Ramos (cell line): ENCODE measurements at regions not wholly inside any gene's neighbourhood (a gene's known extent, or its start where the extent isn't known, plus 50 kb on each side); places are given as distances from the start of the nearest gene placed in this dataset.

Source experiments
- in situ Hi-C: fragments of 300-500 bp; cut with MboI; formaldehyde crosslinking; loops from one replicate; pipeline ENCODE4 v1.14.3; 2022; ENCODE audit warnings: low sequenced_read_pairs; ENCODE audit not compliant: unreplicated experiment

DNA sequence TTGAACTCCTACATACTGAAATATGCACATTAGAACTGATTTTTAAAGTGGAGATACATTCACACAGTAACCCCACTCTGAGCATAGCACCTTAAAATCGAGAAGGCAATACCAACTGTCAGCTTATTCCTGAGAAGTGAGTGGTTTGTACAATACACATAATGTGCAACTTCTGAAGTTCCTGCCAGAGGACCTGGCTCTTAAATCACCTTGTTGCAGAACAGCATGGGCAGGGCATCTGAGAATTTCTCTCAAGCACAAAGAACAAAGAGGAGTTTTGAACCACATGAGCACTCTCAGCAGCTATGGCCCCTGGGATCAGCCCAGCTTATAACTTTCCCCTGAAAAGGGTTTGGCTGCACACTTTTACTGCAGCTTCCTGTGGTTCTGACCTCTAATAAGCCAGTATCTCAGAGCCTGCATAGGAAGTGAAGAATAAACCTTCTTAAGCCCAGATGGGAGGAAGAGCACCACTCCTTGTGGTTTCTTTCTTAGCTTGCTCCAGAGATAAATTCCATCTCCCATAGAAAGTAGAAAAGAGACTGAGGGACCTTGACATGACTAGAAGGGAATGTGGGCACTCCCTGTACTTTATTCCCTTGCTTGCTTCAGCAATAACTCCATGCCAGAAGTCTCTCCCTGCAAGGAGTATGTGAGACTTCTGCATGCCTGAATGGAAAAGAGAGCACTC is 862.3 kb downstream of the SUCLG1 start:
- in situ Hi-C loops, result no loop called here

DNA sequence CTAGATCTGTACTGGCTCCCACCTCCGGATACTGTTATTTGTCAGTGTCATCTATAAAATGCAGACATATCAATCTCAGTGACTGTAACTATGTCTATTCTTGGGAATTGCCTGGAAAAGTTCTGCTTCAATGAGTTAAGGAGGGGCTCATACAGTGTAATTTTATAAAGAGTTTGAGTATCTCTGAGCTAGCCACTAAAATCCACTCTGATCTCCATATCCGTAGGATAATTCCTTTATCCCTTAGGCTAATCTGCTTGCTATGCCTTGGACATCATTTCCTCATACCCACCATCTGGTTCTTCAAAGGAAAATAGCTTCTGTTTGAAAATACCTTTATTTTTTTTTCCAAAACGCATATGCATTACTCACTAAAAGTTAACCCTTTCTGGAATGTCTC is 863.2 kb downstream of the SUCLG1 start:
- in situ Hi-C loops, result no loop called here

DNA sequence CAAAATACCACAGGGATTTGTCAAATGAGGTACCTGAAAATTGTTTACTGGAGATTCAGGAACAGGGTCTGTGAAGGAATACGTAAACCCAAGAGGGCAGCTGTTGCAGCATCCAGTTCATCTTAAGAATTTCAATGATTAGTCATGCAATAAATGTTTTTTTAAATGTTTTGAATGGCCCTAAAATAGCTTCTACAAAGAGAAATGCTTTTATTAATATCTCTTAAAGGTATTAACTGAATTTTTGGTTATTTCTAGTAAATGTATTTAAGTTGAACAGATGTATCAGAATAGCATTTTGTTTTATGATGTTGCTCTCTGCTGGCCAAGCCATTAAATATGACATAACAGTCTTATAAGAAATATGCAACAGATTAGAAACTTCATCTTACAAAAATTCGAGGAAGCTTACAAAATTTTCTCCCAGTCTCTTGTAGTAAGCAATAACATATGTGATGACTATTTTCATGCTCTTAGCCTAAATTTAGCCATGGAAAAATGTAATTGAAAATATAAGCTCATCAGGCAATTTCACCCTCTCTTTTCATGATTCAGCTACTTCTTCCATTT is 863.9 kb downstream of the SUCLG1 start:
- in situ Hi-C loops, result no loop called here

DNA sequence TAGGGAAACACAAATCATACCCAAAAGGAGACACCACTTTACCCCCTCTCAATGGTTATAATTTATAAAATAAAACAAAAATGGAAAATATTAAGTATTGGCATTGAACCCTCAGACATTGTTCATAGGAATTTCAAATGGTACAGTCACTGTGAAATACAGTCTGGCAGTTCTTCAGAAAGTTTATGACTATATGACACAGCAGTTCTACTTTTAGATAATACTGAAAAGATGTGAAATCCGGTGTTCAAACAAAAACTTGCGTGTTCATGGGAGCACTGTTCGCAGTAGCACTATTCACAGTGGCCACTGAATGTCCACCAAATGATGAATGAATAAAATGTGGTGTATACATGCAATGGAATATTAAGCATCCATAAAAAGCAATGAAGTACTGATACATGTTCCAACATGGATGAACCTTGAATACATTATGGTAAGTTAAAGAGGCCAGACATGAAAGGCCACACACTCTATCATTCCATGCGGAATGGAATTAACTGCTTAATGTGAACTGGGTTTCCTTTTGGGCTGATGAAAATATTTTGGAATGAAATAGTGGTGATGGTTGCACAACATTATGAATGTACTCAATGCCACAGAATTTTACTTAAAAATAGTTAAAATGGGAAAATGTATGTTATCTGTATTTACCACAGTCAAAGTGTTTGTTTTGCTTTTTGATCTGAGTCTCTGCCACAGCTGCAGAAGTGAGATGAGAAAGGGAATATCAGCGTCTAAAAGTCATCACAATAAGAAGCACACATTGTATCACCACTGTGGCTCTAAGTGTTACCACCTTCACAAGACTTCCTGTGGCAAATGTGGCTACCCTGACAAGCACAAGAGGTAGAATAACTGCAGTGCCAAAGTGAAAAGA is 864.6 kb downstream of the SUCLG1 start:
- in situ Hi-C loops, result no loop called here

DNA sequence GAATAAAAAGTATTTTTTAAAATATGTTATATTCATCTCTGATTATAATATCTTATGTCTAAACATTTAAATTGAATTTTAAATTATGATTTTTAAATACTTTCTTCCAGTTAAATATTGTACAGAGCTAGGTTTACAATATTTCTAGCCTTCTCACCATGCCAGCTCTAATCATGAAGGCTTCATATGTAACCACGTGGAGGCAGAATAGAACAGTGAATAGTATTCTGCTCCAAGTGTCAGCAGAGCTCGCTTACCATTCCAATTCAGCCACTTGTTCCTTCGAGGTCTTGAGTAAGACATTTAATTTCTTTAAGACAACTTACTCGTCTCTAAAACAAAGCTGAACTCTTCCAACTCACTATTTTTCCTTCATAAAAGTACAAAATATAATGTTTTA is 871.8 kb downstream of the SUCLG1 start:
- in situ Hi-C loops, result no loop called here

DNA sequence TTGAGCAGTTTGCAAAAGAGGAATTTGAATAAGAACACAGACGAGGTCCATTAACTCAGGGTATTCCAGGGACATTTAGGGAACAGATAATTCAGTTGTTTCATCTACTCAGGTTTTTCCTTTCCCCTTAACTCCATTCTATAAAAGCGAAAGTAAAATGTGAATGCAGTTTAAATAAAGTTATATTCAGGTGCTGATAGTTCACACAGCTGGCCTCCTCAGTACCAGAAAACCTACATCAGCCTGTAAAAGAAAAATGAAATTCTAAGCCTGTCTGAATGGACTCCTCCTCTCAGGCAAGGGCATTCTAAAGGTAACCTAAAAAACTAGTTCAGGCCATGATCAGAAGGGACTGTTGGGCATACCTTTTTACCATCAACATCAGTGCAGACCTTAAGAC is 873.8 kb downstream of the SUCLG1 start:
- in situ Hi-C loops, result no loop called here

DNA sequence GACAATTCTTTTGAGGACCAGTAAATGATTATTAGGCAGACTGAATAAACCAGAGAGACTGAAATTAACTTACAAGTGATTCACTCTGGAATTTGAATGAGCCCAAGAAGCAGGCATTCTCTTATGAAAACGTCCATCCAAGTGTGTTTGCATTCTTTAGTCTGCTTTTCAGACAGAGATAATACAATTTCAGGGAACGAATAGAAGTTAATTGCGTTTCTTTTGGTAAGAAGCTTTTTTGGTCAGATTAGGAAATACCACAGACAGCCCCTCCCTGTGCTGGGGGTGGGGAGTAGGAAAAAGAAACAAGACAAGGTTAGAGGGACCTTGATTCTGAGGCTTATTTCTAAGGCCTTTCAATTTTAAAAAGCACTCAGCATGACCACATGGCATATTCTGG is 874.4 kb downstream of the SUCLG1 start:
- in situ Hi-C loops, result no loop called here

DNA sequence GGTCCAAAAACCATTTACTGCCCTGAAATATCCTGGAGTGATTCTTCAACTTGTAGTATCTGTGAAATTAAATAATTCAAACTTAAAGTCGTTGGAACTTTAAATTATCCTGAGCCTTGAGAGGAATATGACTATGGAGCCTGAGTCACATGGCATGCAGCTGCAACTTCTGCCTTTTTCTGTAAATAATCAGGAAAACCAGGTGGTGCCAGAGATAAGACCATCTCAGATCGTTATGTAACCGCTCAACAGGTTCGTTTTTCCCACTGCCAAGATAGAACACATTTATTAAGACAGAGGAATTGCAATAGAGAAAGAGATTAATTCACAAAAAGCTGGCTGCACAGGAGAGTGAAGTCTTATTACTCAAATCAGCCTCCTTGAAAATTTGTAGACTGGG is 876.5 kb downstream of the SUCLG1 start:
- in situ Hi-C loops, result no loop called here

DNA sequence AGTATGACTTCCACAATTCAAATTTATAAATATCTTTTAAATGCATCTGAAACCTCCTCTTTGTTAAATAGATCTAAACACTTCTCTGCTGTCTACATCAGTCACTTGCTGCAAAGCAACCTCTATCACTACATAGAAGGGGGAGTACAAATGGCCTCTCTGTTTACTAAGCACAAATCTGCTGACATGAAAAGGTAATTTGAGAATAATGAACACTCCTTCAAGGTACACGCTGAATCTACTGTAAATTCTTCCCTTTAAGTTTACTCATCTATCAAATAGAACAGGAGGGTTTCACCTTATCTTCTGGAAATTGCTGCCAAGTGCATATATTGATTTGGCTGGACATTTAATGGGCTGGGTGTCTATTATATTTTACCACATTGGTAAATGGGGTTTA is 879.6 kb downstream of the SUCLG1 start:
- in situ Hi-C loops, result no loop called here

DNA sequence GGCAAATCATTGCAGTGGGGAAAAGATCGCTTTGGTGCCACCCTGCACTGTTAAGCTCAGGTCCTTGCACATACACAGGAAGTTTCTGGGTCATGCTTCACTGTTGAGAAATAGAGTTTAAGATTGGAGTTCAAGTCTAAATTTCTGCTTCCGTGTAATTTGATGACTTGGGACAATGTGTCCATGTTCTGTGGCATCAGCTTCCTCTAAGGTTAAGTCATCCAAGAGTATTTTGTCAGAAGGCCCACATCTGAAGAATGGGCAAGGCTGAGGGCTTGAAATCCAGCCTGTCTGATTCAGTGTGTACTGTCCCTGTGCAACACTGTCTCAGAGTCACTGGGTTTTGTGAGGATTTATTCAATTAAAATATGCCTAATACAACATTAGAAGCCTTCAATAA is 880.7 kb downstream of the SUCLG1 start:
- in situ Hi-C loops, result no loop called here

DNA sequence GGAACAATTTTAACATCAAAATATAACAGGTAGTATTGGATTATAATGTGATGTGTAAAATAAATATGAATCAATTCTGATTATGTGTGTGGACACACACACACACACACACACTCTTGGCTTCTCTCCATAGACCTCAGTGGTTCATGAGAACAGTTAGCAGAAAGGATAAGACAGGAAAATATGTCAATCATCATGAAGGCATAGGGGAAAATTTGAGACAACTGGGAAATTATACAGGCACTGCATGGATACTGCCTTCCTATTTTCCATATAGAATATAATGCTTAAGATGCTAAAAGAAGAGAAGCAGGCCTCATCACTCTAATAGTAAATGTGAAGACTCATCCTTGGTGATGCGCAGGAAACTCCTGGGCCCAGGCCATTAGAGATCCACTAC is 884.5 kb downstream of the SUCLG1 start:
- in situ Hi-C loops, result no loop called here

DNA sequence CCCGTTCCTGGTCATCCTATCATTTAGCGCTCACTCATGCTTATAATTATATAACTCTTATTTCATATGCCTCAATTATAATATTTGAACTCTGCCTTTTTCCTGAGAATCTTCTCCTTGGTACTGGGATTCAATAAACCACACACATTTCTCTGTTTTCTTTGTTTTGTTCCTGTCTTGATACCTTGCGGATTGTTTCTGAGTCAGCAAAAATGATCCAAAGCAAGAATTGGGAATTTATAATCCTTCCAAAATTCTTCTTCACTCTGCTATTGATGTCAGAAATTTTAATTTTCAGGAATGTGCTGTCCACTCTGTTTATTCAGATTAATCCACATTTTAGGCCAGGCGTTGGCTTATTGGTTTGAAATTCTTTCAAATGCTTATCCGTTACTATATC is 886.0 kb downstream of the SUCLG1 start:
- in situ Hi-C loops, result no loop called here

DNA sequence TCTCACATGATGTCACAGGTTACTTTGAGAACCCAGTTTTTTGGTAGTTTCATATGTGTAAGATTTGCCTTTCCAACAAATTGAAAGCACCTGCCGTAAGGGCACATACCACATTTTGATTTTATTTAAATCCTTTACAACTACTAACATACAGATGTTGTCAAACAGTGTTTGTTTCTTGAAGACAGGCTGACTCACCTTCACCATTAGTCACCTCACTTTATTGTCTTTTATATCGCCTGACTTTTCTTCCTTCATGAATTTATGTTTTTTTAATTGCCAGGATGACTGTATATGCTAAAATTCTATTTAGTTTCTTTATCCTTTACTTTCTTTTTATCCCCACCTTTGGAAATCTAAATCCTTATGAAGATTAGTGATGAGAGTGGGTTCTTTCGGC is 886.7 kb downstream of the SUCLG1 start:
- in situ Hi-C loops, result no loop called here

DNA sequence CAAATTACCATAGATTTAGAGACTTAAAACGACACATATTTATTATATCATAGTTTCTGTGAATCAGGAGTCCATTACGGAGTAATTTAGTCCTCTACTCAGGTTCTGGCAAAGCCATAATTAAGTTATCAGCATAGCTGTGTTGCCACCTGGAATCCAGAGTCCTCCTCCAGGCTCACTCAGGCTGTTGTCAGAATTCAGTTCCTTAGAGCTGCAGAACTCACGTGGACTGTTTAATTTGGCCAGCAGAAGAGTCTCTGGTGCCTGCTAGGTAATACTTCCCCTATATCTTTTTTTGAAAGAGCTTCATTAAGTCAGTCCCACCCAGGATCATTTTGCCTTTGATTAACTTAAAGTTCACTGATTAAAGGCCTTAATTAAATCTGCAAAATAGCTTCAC is 891.5 kb downstream of the SUCLG1 start:
- in situ Hi-C loops, result no loop called here

DNA sequence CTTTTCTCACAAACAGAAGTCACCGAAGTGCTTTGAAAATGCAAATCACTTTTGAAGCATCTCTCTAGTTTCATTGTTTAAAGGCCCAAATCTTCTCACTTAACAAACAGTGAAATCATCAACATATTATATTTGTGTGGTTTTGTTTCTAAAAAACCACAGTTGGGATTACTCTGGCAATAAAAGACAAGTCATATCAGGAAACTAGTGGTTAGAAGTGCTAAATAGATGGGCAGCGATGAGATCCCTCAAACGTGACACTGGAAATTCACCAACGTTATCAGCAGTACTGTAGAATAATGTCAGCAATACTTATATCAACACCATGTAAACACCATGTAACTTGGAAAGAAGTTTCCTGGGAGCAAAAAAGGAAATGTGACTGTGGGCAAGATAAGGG is 893.5 kb downstream of the SUCLG1 start:
- in situ Hi-C loops, result no loop called here

DNA sequence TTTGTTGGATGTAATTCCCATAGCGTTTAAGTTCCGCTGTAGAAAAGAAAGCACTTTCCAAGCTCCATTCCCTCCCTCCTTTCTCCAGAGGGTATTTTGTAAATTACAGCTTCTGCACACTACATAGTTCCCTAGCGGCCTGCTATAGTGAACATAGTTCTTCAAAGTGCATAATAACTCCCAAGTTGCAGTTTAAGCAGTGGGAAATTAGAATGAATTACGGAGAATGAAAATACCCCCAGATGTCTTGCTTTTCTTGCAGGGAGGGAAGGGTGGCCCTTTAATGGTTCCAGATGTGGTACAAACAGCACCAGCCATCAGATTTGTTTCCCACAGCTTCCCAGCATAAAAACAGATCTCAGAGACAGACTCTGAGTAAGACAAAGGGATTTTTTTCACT is 893.9 kb downstream of the SUCLG1 start:
- in situ Hi-C loops, result no loop called here

DNA sequence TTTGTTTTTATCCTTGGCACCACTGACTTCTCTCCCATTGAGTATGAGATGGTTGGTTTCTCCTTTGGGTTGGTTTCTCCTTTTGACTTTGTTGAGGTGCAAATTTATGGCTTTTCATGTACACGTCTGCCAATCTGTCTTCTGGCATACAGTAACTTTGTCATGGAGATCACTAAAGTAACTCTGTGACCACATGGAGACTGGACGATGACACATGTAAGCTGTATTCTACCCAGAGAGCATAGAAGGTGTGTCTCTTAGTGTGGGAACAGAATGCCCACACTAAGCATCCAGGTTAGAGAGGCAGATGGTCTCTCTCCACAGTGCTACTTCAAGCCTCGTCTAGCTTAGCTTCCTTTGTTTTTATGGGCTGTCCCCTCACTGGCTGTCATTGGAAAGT is 897.5 kb downstream of the SUCLG1 start:
- in situ Hi-C loops, result no loop called here

DNA sequence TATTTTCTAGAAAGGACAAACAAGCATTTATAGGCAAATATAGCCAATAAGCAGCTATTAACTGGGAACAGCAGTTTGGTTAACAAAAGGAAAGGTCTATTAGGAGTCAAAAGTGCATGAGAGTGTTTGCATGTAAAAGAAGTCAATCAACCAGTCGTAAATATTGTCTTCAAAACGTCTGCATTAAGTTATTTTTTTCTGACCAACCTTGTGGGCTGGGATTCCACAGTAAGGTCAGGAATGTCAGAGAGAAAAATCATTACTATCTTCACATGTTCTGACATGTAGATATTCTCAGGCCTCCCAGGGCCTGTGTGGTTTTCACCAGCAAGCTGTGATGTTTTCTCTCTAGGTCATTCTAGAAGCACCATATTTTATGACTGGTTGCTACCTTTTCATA is 922.5 kb downstream of the SUCLG1 start:
- in situ Hi-C loops, result no loop called here

DNA sequence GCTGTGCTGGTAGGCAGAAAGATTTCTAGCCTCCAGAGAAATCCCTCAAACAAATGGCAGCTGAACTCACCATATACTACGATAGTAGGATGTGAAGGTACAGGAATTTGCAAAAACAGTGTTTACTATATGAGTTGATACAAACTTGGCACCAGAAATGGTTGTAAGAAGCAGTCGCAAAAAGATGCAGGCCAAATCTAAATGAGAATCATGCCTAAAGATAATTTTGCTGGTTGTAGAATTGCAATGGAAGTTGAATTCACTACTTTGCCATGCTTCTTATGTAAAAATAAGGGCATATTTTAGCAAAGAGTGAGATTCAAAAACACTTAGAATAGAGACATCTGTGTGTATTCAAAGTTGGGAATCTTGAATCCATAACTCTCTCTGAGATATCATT is 924.7 kb downstream of the SUCLG1 start:
- in situ Hi-C loops, result no loop called here

DNA sequence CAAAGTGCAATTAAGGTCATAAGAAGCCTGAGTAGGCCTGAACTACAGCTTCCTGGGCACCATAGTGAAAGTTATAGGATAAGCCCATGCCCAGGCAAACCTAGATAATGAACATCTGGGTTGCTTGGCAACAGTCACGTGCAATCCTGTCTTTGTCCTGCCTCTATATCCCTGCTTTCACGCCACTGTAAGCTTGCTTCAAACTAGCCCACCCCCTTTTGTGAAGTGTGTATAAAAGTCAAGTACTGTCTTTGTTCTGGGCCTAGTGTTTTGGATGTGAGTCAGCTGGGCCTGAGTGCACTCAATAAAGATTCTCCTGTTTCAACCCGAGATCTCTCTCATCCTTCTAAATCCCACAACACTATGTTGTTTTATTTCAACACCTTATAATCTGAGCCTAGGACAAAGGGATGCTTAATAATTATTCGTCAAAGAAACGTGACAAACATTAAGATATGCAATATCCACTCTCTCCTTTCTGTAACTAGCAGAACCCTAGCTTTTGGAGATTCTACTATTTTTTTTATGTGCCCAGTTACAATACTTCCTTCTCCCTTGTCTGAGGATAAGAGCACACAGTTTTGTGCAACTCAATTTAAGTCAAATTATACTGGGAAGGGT is 927.8 kb downstream of the SUCLG1 start:
- in situ Hi-C loops, result no loop called here

DNA sequence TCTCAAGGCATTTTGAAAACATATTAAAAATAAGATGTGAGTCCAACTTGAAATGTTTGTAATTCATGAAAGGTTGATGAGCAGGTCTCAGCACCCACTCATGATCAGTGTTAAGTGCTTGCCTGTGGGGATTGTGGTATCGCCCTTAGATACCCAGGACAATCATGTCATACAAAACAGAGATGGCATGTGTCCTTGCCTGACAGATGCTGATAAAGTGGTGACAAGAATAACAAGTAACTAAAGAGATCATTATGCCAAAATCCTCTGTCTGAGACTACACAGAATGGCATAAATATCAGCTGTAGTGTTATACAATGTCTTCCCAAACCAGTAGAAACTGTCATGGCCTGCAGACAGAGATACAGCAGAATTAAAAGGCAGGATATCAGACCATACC is 930.3 kb downstream of the SUCLG1 start:
- in situ Hi-C loops, result no loop called here
